WTC11 (cell line): ENCODE measurements at regions not wholly inside any gene's neighbourhood (a gene's known extent, or its start where the extent isn't known, plus 50 kb on each side); places are given as distances from the start of the nearest gene placed in this dataset.

ENCODE experiments used
- ARID4B ChIP-seq: sonication (generic); formaldehyde crosslinking; IDR thresholded peaks from 2 replicates; pipeline ENCODE4 v1.8.0; 2023; ENCODE audit warnings: missing genetic modification reagents, mild to moderate bottlenecking, borderline replicate concordance
- CREB1 ChIP-seq: sonication (generic); formaldehyde crosslinking; IDR thresholded peaks from 2 replicates; pipeline ENCODE4 v1.8.0; 2023; ENCODE audit warnings: mild to moderate bottlenecking, missing genetic modification reagents
- CTCF ChIP-seq: fragments of 200-600 bp; IDR thresholded peaks from 2 replicates; pipeline ENCODE4 v1.8.0; 2022; ENCODE audit warnings: antibody characterized with exemption
- ESRRA ChIP-seq: sonication (generic); formaldehyde crosslinking; IDR thresholded peaks from 2 replicates; pipeline ENCODE4 v1.8.1; 2022; ENCODE audit warnings: mild to moderate bottlenecking, missing genetic modification reagents, borderline replicate concordance
- MAX ChIP-seq: sonication (generic); formaldehyde crosslinking; IDR thresholded peaks from 2 replicates; pipeline ENCODE4 v1.8.0; 2022; ENCODE audit warnings: mild to moderate bottlenecking, missing genetic modification reagents
- NFYB ChIP-seq: sonication (generic); formaldehyde crosslinking; conservative IDR thresholded peaks from 2 replicates; pipeline ENCODE4 v1.8.0; 2022; ENCODE audit warnings: low read depth, missing genetic modification reagents
- NR1H2 ChIP-seq: sonication (generic); formaldehyde crosslinking; IDR thresholded peaks from 2 replicates; pipeline ENCODE4 v1.9.0; 2021; ENCODE audit warnings: mild to moderate bottlenecking, moderate library complexity, missing genetic modification reagents
- SP1 ChIP-seq: sonication (generic); formaldehyde crosslinking; conservative IDR thresholded peaks from 2 replicates; pipeline ENCODE4 v1.8.1; 2022; ENCODE audit warnings: missing genetic modification reagents
- USF1 ChIP-seq: sonication (generic); formaldehyde crosslinking; IDR thresholded peaks from 2 replicates; pipeline ENCODE4 v1.8.0; 2022; ENCODE audit warnings: mild to moderate bottlenecking, missing genetic modification reagents
- USF2 ChIP-seq: sonication (generic); formaldehyde crosslinking; IDR thresholded peaks from 2 replicates; pipeline ENCODE4 v1.8.1; 2023; ENCODE audit warnings: mild to moderate bottlenecking, missing genetic modification reagents, moderate library complexity

GRCh38 chr5:4665911-4666310 lies 474.2 kb upstream of the ADAMTS16 start:
- TF ChIP-seq NR1H2 (no peak), MAX (CRISPR knock-in tag) (no peak), ESRRA (CRISPR knock-in tag) (no peak), SP1 (no peak), CREB1 (no peak), ARID4B (no peak), CTCF (no peak), NFYB (no peak), USF2 (no peak), USF1 (CRISPR knock-in tag) (no peak)
